ENCODE measurements at regions not wholly inside any gene's neighbourhood (a gene's known extent, or its start where the extent isn't known, plus 50 kb on each side); places are given as distances from the start of the nearest gene placed in this dataset.

- no peak for DNase-seq
- Histone ChIP-seq H4K20me1 (ENCODE audit: insufficient read depth, low read depth, low read length) (no peaks in the 10 kb centered on the region), H3K4me1 (ENCODE audit: low read length) (no peaks in the 10 kb centered on the region), H2AFZ (ENCODE audit: low read length) (no peak overlapping the region), H3K9ac (ENCODE audit: low read length) (no peak overlapping the region), H3K4me3 (ENCODE audit: low read length) (no peak overlapping the region), H3K9me3 (ENCODE audit: low read length) (peaks cover 6% of the 10 kb centered on the region), H3K27me3 (ENCODE audit: low read length) (no peaks in the 10 kb centered on the region), H3K79me2 (ENCODE audit: low read length) (no peaks in the 10 kb centered on the region), H3K36me3 (ENCODE audit: insufficient read depth, low read length) (no peaks in the 10 kb centered on the region), H3K27ac (ENCODE audit: low read length) (no peak overlapping the region), H3K9me2 (replicated peaks; ENCODE audit: insufficient read depth, low read length) (no peaks in the 10 kb centered on the region), H3K4me2 (ENCODE audit: low read depth, low read length, poor library complexity, severe bottlenecking) (no peak overlapping the region)
Measured at GRCh38 chr4:43233321-43233720, 340.8 kb downstream of the GRXCR1 start.

- no peak for DNase-seq
- no peaks in the 10 kb centered on the region for H3K9me2 ChIP-seq (replicated peaks; ENCODE audit: insufficient read depth, low read length)
- H3K4me3 ChIP-seq (ENCODE audit: low read length) = no peak overlapping the region
- no peak overlapping the region for H3K9ac ChIP-seq (ENCODE audit: low read length)
- H3K4me2 ChIP-seq (ENCODE audit: low read depth, low read length, poor library complexity, severe bottlenecking) = no peak overlapping the region
- no peaks in the 10 kb centered on the region for H3K79me2 ChIP-seq (ENCODE audit: low read length)
- H3K4me1 ChIP-seq (ENCODE audit: low read length) = no peaks in the 10 kb centered on the region
- no peak overlapping the region for H2AFZ ChIP-seq (ENCODE audit: low read length)
- no peaks in the 10 kb centered on the region for H3K36me3 ChIP-seq (ENCODE audit: insufficient read depth, low read length)
- H3K9me3 ChIP-seq (ENCODE audit: low read length) = peaks cover 6% of the 10 kb centered on the region
- no peak overlapping the region for H3K27ac ChIP-seq (ENCODE audit: low read length)
- H3K27me3 ChIP-seq (ENCODE audit: low read length) = no peaks in the 10 kb centered on the region
- no peaks in the 10 kb centered on the region for H4K20me1 ChIP-seq (ENCODE audit: insufficient read depth, low read depth, low read length)
Measured at GRCh38 chr4:43234626-43235415, 342.3 kb downstream of the GRXCR1 start.

GRCh38 chr4:43238008-43238407 lies 345.5 kb downstream of the GRXCR1 start:
- H3K9me2 ChIP-seq (replicated peaks; ENCODE audit: insufficient read depth, low read length) = no peaks in the 10 kb centered on the region
- H2AFZ ChIP-seq (ENCODE audit: low read length) = no peak overlapping the region
- peaks cover 16% of the 10 kb centered on the region for H3K9me3 ChIP-seq (ENCODE audit: low read length)
- no peak overlapping the region for H3K27ac ChIP-seq (ENCODE audit: low read length)
- no peak for DNase-seq
- no peaks in the 10 kb centered on the region for H3K79me2 ChIP-seq (ENCODE audit: low read length)
- H3K4me2 ChIP-seq (ENCODE audit: low read depth, low read length, poor library complexity, severe bottlenecking) = no peak overlapping the region
- H4K20me1 ChIP-seq (ENCODE audit: insufficient read depth, low read depth, low read length) = no peaks in the 10 kb centered on the region
- H3K27me3 ChIP-seq (ENCODE audit: low read length) = no peaks in the 10 kb centered on the region
- H3K9ac ChIP-seq (ENCODE audit: low read length) = no peak overlapping the region
- no peak overlapping the region for H3K4me3 ChIP-seq (ENCODE audit: low read length)
- no peaks in the 10 kb centered on the region for H3K36me3 ChIP-seq (ENCODE audit: insufficient read depth, low read length)
- H3K4me1 ChIP-seq (ENCODE audit: low read length) = no peaks in the 10 kb centered on the region

- no peaks in the 10 kb centered on the region for H3K9me2 ChIP-seq (replicated peaks; ENCODE audit: insufficient read depth, low read length)
- H4K20me1 ChIP-seq (ENCODE audit: insufficient read depth, low read depth, low read length) = no peaks in the 10 kb centered on the region
- no peak overlapping the region for H3K9ac ChIP-seq (ENCODE audit: low read length)
- H3K36me3 ChIP-seq (ENCODE audit: insufficient read depth, low read length) = no peaks in the 10 kb centered on the region
- H2AFZ ChIP-seq (ENCODE audit: low read length) = no peak overlapping the region
- H3K27me3 ChIP-seq (ENCODE audit: low read length) = no peaks in the 10 kb centered on the region
- H3K4me3 ChIP-seq (ENCODE audit: low read length) = no peak overlapping the region
- DNase-seq = no peak
- H3K79me2 ChIP-seq (ENCODE audit: low read length) = no peaks in the 10 kb centered on the region
- H3K4me2 ChIP-seq (ENCODE audit: low read depth, low read length, poor library complexity, severe bottlenecking) = no peak overlapping the region
- H3K9me3 ChIP-seq (ENCODE audit: low read length) = peaks cover 16% of the 10 kb centered on the region
- no peaks in the 10 kb centered on the region for H3K4me1 ChIP-seq (ENCODE audit: low read length)
- no peak overlapping the region for H3K27ac ChIP-seq (ENCODE audit: low read length)
Measured at GRCh38 chr4:43238585-43238984, 346.1 kb downstream of the GRXCR1 start.

GRCh38 chr4:43241104-43241503 lies 348.6 kb downstream of the GRXCR1 start:
- H3K4me2 ChIP-seq (ENCODE audit: low read depth, low read length, poor library complexity, severe bottlenecking) = no peak overlapping the region
- H4K20me1 ChIP-seq (ENCODE audit: insufficient read depth, low read depth, low read length) = no peaks in the 10 kb centered on the region
- H3K9ac ChIP-seq (ENCODE audit: low read length) = no peak overlapping the region
- no peaks in the 10 kb centered on the region for H3K27me3 ChIP-seq (ENCODE audit: low read length)
- H3K4me1 ChIP-seq (ENCODE audit: low read length) = no peaks in the 10 kb centered on the region
- H3K27ac ChIP-seq (ENCODE audit: low read length) = no peak overlapping the region
- no peak overlapping the region for H2AFZ ChIP-seq (ENCODE audit: low read length)
- no peak for DNase-seq
- H3K36me3 ChIP-seq (ENCODE audit: insufficient read depth, low read length) = no peaks in the 10 kb centered on the region
- H3K9me2 ChIP-seq (replicated peaks; ENCODE audit: insufficient read depth, low read length) = no peaks in the 10 kb centered on the region
- H3K9me3 ChIP-seq (ENCODE audit: low read length) = peaks cover 16% of the 10 kb centered on the region
- no peak overlapping the region for H3K4me3 ChIP-seq (ENCODE audit: low read length)
- H3K79me2 ChIP-seq (ENCODE audit: low read length) = no peaks in the 10 kb centered on the region

GRCh38 chr4:43242606-43243005 lies 350.1 kb downstream of the GRXCR1 start:
- H2AFZ ChIP-seq (ENCODE audit: low read length) = no peak overlapping the region
- no peak overlapping the region for H3K4me2 ChIP-seq (ENCODE audit: low read depth, low read length, poor library complexity, severe bottlenecking)
- H3K79me2 ChIP-seq (ENCODE audit: low read length) = no peaks in the 10 kb centered on the region
- H3K4me1 ChIP-seq (ENCODE audit: low read length) = no peaks in the 10 kb centered on the region
- no peaks in the 10 kb centered on the region for H4K20me1 ChIP-seq (ENCODE audit: insufficient read depth, low read depth, low read length)
- H3K27ac ChIP-seq (ENCODE audit: low read length) = no peak overlapping the region
- H3K36me3 ChIP-seq (ENCODE audit: insufficient read depth, low read length) = no peaks in the 10 kb centered on the region
- no peak overlapping the region for H3K9ac ChIP-seq (ENCODE audit: low read length)
- no peak overlapping the region for H3K4me3 ChIP-seq (ENCODE audit: low read length)
- peaks cover 9% of the 10 kb centered on the region; the same call in 1 of the 2 replicates for H3K9me3 ChIP-seq (ENCODE audit: low read length)
- no peaks in the 10 kb centered on the region for H3K9me2 ChIP-seq (replicated peaks; ENCODE audit: insufficient read depth, low read length)
- H3K27me3 ChIP-seq (ENCODE audit: low read length) = no peaks in the 10 kb centered on the region
- no peak for DNase-seq

GRCh38 chr4:43243433-43244116 lies 351.1 kb downstream of the GRXCR1 start:
- Histone ChIP-seq H3K4me2 (ENCODE audit: low read depth, low read length, poor library complexity, severe bottlenecking) (no peak overlapping the region), H3K27ac (ENCODE audit: low read length) (no peak overlapping the region), H3K79me2 (ENCODE audit: low read length) (no peaks in the 10 kb centered on the region), H3K27me3 (ENCODE audit: low read length) (no peaks in the 10 kb centered on the region), H3K36me3 (ENCODE audit: insufficient read depth, low read length) (no peaks in the 10 kb centered on the region), H3K4me1 (ENCODE audit: low read length) (no peaks in the 10 kb centered on the region), H2AFZ (ENCODE audit: low read length) (no peak overlapping the region), H4K20me1 (ENCODE audit: insufficient read depth, low read depth, low read length) (no peaks in the 10 kb centered on the region), H3K9ac (ENCODE audit: low read length) (no peak overlapping the region), H3K9me2 (replicated peaks; ENCODE audit: insufficient read depth, low read length) (no peaks in the 10 kb centered on the region), H3K4me3 (ENCODE audit: low read length) (no peak overlapping the region), H3K9me3 (ENCODE audit: low read length) (peaks cover 11% of the 10 kb centered on the region; the same call in 1 of the 2 replicates)
- no peak for DNase-seq

GRCh38 chr4:43244688-43245382 lies 352.3 kb downstream of the GRXCR1 start:
- H3K27ac ChIP-seq (ENCODE audit: low read length) = no peak overlapping the region
- no peaks in the 10 kb centered on the region for H3K4me1 ChIP-seq (ENCODE audit: low read length)
- no peaks in the 10 kb centered on the region for H4K20me1 ChIP-seq (ENCODE audit: insufficient read depth, low read depth, low read length)

More at GRCh38 chr4:43244688-43245382, 352.3 kb downstream of the GRXCR1 start:
- Histone ChIP-seq H3K9ac (ENCODE audit: low read length) (no peak overlapping the region), H2AFZ (ENCODE audit: low read length) (no peak overlapping the region), H3K4me3 (ENCODE audit: low read length) (no peak overlapping the region), H3K4me2 (ENCODE audit: low read depth, low read length, poor library complexity, severe bottlenecking) (no peak overlapping the region), H3K79me2 (ENCODE audit: low read length) (no peaks in the 10 kb centered on the region), H3K9me2 (replicated peaks; ENCODE audit: insufficient read depth, low read length) (no peaks in the 10 kb centered on the region), H3K36me3 (ENCODE audit: insufficient read depth, low read length) (no peaks in the 10 kb centered on the region), H3K27me3 (ENCODE audit: low read length) (no peaks in the 10 kb centered on the region), H3K9me3 (ENCODE audit: low read length) (peaks cover 13% of the 10 kb centered on the region)
- no peak for DNase-seq
